ENCODE measurements at regions not wholly inside any gene's neighbourhood (a gene's known extent, or its start where the extent isn't known, plus 50 kb on each side); places are given as distances from the start of the nearest gene placed in this dataset.

- H3K4ac ChIP-seq (ENCODE audit: low read depth, low read length) = no peak overlapping the region
- no peaks in the 10 kb centered on the region for H3K4me1 Mint-ChIP-seq
- H3K27ac ChIP-seq (ENCODE audit: insufficient read length, low read depth, low read length) = no peak overlapping the region
- TF ChIP-seq CTCF (conservative IDR thresholded peaks at IDR 0.05) = no peak
- no peak overlapping the region for H4K91ac ChIP-seq (ENCODE audit: insufficient read length, low read depth, low read length)
- H3K9me3 Mint-ChIP-seq = peaks cover 0 to 4% of the 10 kb centered on the region in 2 experiments; a peak in 1 of 5 replicates
- no peak overlapping the region for H2BK12ac ChIP-seq (ENCODE audit: insufficient read length, low read depth, low read length)
- H4K5ac ChIP-seq (ENCODE audit: insufficient read length, low read depth, low read length) = no peak overlapping the region
- no peaks in the 10 kb centered on the region for H3K27me3 ChIP-seq (ENCODE audit: insufficient read depth, low read length)
- no peak overlapping the region for H3K18ac ChIP-seq (ENCODE audit: insufficient read length, low read depth, low read length)
- no peak overlapping the region for H3K14ac ChIP-seq (ENCODE audit: insufficient read depth, low read length)
- peaks cover 0 to 4% (median 0%) of the 10 kb centered on the region in 3 experiments; a peak in 3 of 7 replicates for H3K36me3 Mint-ChIP-seq (ENCODE audit: insufficient read depth in 1 of 3, low read depth in 3 of 3)
- no peak overlapping the region for H3K4me3 Mint-ChIP-seq
- no peak overlapping the region for H3K4me2 ChIP-seq (ENCODE audit: insufficient read depth, insufficient read length, low read length)
- H3K23ac ChIP-seq (ENCODE audit: insufficient read length, low read depth, low read length) = no peak overlapping the region
- no peak overlapping the region for H2BK15ac ChIP-seq (ENCODE audit: low read depth, low read length)
- DNase-seq = no peak
- H2AFZ ChIP-seq (ENCODE audit: low read length) = no peak overlapping the region
- H3K27ac Mint-ChIP-seq = no peak overlapping the region
- no peak overlapping the region for H3K9ac ChIP-seq (ENCODE audit: extremely low read depth, insufficient read length, low read length)
- WGBS (ENCODE audit: extremely low coverage, insufficient read length, low lambda C conversion rate) = no CpG with 5 or more reads among the region's 1 CpG
- no peak overlapping the region for H4K8ac ChIP-seq (replicated peaks; ENCODE audit: insufficient read length, low read depth, low read length)
- no peak overlapping the region for H3T11ph ChIP-seq (ENCODE audit: low read length)
- no peaks in the 10 kb centered on the region for H3K79me1 ChIP-seq (ENCODE audit: insufficient read depth, low read depth, low read length, poor library complexity, severe bottlenecking)
- H3K23me2 ChIP-seq (ENCODE audit: insufficient read length, low read depth, low read length, poor library complexity, severe bottlenecking) = no peaks in the 10 kb centered on the region
- H4K20me1 ChIP-seq (ENCODE audit: control insufficient read depth, insufficient read depth, insufficient read length) = no peaks in the 10 kb centered on the region
- H3K56ac ChIP-seq (ENCODE audit: insufficient read length, low read depth, low read length) = no peak overlapping the region
- no peak overlapping the region for H2BK120ac ChIP-seq (ENCODE audit: low read depth, low read length, poor library complexity, severe bottlenecking)
- H3K4me1 ChIP-seq (ENCODE audit: insufficient read depth, low read length) = no peaks in the 10 kb centered on the region
- H2AK5ac ChIP-seq (ENCODE audit: insufficient read length, low read length) = no peak overlapping the region
- H3K27me3 Mint-ChIP-seq (ENCODE audit: low read depth) = no peaks in the 10 kb centered on the region
- H3K9me3 ChIP-seq (ENCODE audit: control insufficient read depth, low read depth, low read length) = no peaks in the 10 kb centered on the region
- H3K79me2 ChIP-seq (ENCODE audit: insufficient read depth, low read length) = no peaks in the 10 kb centered on the region
- no peak overlapping the region for H2BK20ac ChIP-seq (ENCODE audit: low read depth, low read length, poor library complexity, severe bottlenecking)
- H2BK5ac ChIP-seq (ENCODE audit: insufficient read length, low read length) = no peak overlapping the region
Observed at GRCh38 chr4:132670557-132670956, 478.5 kb upstream of the PCDH10 start.
